ENCODE measurements at regions not wholly inside any gene's neighbourhood (a gene's known extent, or its start where the extent isn't known, plus 50 kb on each side); places are given as distances from the start of the nearest gene placed in this dataset.

- no peak for DNase-seq
Measured at GRCh38 chr12:90193500-90193899, 484.9 kb upstream of the ATP2B1 start.

GRCh38 chr12:90188857-90189256 is 480.2 kb upstream of the ATP2B1 start:
- no peak for DNase-seq

GRCh38 chr12:90183201-90183600 is 474.6 kb upstream of the ATP2B1 start:
- no peak for DNase-seq

- no peak for DNase-seq
Measured at GRCh38 chr12:90181216-90181615, 472.6 kb upstream of the ATP2B1 start.

- no peak for DNase-seq
Measured at GRCh38 chr12:90174956-90175355, 466.3 kb upstream of the ATP2B1 start.

GRCh38 chr12:90174198-90174510 is 465.5 kb upstream of the ATP2B1 start:
- no peak for DNase-seq

- no peak for DNase-seq
Measured at GRCh38 chr12:90173499-90174197, 465.0 kb upstream of the ATP2B1 start.

GRCh38 chr12:90172524-90172923 is 463.9 kb upstream of the ATP2B1 start:
- no peak for DNase-seq

GRCh38 chr12:90170740-90171139 is 462.1 kb upstream of the ATP2B1 start:
- no peak for DNase-seq

- no peak for DNase-seq
Measured at GRCh38 chr12:90167518-90168208, 459.0 kb upstream of the ATP2B1 start.

- DNase-seq: no peak
Measured at GRCh38 chr12:90166671-90167070, 458.0 kb upstream of the ATP2B1 start.

GRCh38 chr12:90166012-90166411 is 457.4 kb upstream of the ATP2B1 start:
- DNase-seq: no peak

- DNase-seq: no peak
Measured at GRCh38 chr12:90163975-90164374, 455.3 kb upstream of the ATP2B1 start.

GRCh38 chr12:90153827-90154226 is 445.2 kb upstream of the ATP2B1 start:
- no peak for DNase-seq

- DNase-seq: no peak
Measured at GRCh38 chr12:90152897-90153624, 444.4 kb upstream of the ATP2B1 start.

- no peak for DNase-seq
Measured at GRCh38 chr12:90151491-90152015, 442.9 kb upstream of the ATP2B1 start.

GRCh38 chr12:90149453-90149852 is 440.8 kb upstream of the ATP2B1 start:
- no peak for DNase-seq

- no peak for DNase-seq
Measured at GRCh38 chr12:90129366-90130030, 420.9 kb upstream of the ATP2B1 start.

- DNase-seq: no peak
Measured at GRCh38 chr12:90128526-90128925, 419.9 kb upstream of the ATP2B1 start.

GRCh38 chr12:90126125-90126524 is 417.5 kb upstream of the ATP2B1 start:
- no peak for DNase-seq

- DNase-seq: no peak
Measured at GRCh38 chr12:90124914-90125313, 416.3 kb upstream of the ATP2B1 start.

- no peak for DNase-seq
Measured at GRCh38 chr12:90124289-90124688, 415.7 kb upstream of the ATP2B1 start.

GRCh38 chr12:90122681-90123080 is 414.0 kb upstream of the ATP2B1 start:
- no peak for DNase-seq
